ENCODE measurements at regions not wholly inside any gene's neighbourhood (a gene's known extent, or its start where the extent isn't known, plus 50 kb on each side); places are given as distances from the start of the nearest gene placed in this dataset.

- Histone ChIP-seq H2AFZ (ENCODE audit: low read depth, low read length, poor library complexity, severe bottlenecking) (no peak overlapping the region), H3K4me1 (ENCODE audit: control insufficient read depth in 1 of 2, insufficient read depth in 2 of 2, low read length in 2 of 2) (no peaks in the 10 kb centered on the region), H3K9me3 (ENCODE audit: control insufficient read depth in 1 of 2, insufficient read depth in 1 of 2, low read depth in 1 of 2, low read length in 2 of 2) (no peaks in the 10 kb centered on the region; a peak in 1 of 4 replicates), H3K9ac (ENCODE audit: low read length) (no peak overlapping the region), H3K36me3 (ENCODE audit: control insufficient read depth in 1 of 2, insufficient read depth in 2 of 2, low read length in 2 of 2) (no peaks in the 10 kb centered on the region), H3K27ac (ENCODE audit: low read depth, low read length) (no peak overlapping the region), H4K20me1 (ENCODE audit: insufficient read depth) (no peaks in the 10 kb centered on the region), H3K79me2 (ENCODE audit: insufficient read depth, low read length) (no peaks in the 10 kb centered on the region), H3K4me2 (ENCODE audit: low read length) (no peak overlapping the region), H3K27me3 (ENCODE audit: insufficient read depth, low read length) (no peaks in the 10 kb centered on the region), H3K4me3 (replicated peaks in 1 of 2; ENCODE audit: low read depth in 1 of 2, low read length in 2 of 2) (no peak overlapping the region), H3K9me2 (ENCODE audit: insufficient read depth) (no peaks in the 10 kb centered on the region)
- POLR2A ChIA-PET: no interaction called here
- CTCF ChIA-PET: no interaction called here
- BruUV-seq (replicated peaks): no TSS peak
- ATAC-seq (no peak), DNase-seq (ENCODE audit: low read depth, low spot score) (no peak)
- TF ChIP-seq YY1 (IDR thresholded peaks at IDR 0.05; ENCODE audit: extremely low read depth, insufficient replicate concordance, low read depth, low read length) (no peak), REST (IDR thresholded peaks at IDR 0.05; ENCODE audit: low read depth) (peak; percentile 43), RAD21 (IDR thresholded peaks at IDR 0.05; ENCODE audit: low read depth) (no peak), POLR2AphosphoS5 (IDR thresholded peaks at IDR 0.05; ENCODE audit: low read depth, low read length) (no peak)
- intact Hi-C loops (cut with micrococcal nuclease): no loop called here
- RAD21 ChIA-PET (ENCODE audit: low non-redundant PET in 1 of 2, low total read pairs in 2 of 2, uncharacterized antibody in 2 of 2, unreplicated experiment in 2 of 2): no interaction called here
These were observed 244.0 kb downstream of the TMEM114 start for GRCh38 chr16:8346294-8346693.

- intact Hi-C loops (cut with micrococcal nuclease): no loop called here
- Histone ChIP-seq H3K27ac (ENCODE audit: low read depth, low read length) (no peak overlapping the region), H4K20me1 (ENCODE audit: insufficient read depth) (no peaks in the 10 kb centered on the region), H2AFZ (ENCODE audit: low read depth, low read length, poor library complexity, severe bottlenecking) (no peak overlapping the region), H3K27me3 (ENCODE audit: insufficient read depth, low read length) (no peaks in the 10 kb centered on the region), H3K36me3 (ENCODE audit: control insufficient read depth in 1 of 2, insufficient read depth in 2 of 2, low read length in 2 of 2) (no peaks in the 10 kb centered on the region), H3K9me3 (ENCODE audit: control insufficient read depth in 1 of 2, insufficient read depth in 1 of 2, low read depth in 1 of 2, low read length in 2 of 2) (no peaks in the 10 kb centered on the region; a peak in 1 of 4 replicates), H3K4me3 (replicated peaks in 1 of 2; ENCODE audit: low read depth in 1 of 2, low read length in 2 of 2) (no peak overlapping the region), H3K9ac (ENCODE audit: low read length) (no peak overlapping the region), H3K4me1 (ENCODE audit: control insufficient read depth in 1 of 2, insufficient read depth in 2 of 2, low read length in 2 of 2) (no peaks in the 10 kb centered on the region), H3K79me2 (ENCODE audit: insufficient read depth, low read length) (no peaks in the 10 kb centered on the region), H3K4me2 (ENCODE audit: low read length) (no peak overlapping the region), H3K9me2 (ENCODE audit: insufficient read depth) (no peaks in the 10 kb centered on the region)
- DNase-seq (ENCODE audit: low read depth, low spot score) (no peak), ATAC-seq (no peak)
- no TSS peak for BruUV-seq (replicated peaks)
- POLR2A ChIA-PET: no interaction called here
- CTCF ChIA-PET: no interaction called here
- RAD21 ChIA-PET (ENCODE audit: low non-redundant PET in 1 of 2, low total read pairs in 2 of 2, uncharacterized antibody in 2 of 2, unreplicated experiment in 2 of 2): no interaction called here
- no peak for TF ChIP-seq ZBTB33 (IDR thresholded peaks at IDR 0.05; ENCODE audit: extremely low read depth, insufficient replicate concordance, low read length)
- no peak for TF ChIP-seq TCF7L2 (IDR thresholded peaks at IDR 0.05; ENCODE audit: borderline replicate concordance, extremely low read depth, insufficient read depth, insufficient read length)
- no peak for TF ChIP-seq SIN3A (IDR thresholded peaks at IDR 0.05; ENCODE audit: low read depth)
- TF ChIP-seq EGR1 (IDR thresholded peaks at IDR 0.05; ENCODE audit: low read depth): no peak
- no peak for TF ChIP-seq ZNF274 (IDR thresholded peaks at IDR 0.05; ENCODE audit: low read depth, low read length)
- TF ChIP-seq CEBPB (IDR thresholded peaks at IDR 0.05; ENCODE audit: low read depth): no peak
- TF ChIP-seq POLR2A (IDR thresholded peaks at IDR 0.05; ENCODE audit: borderline replicate concordance, extremely low read depth, insufficient read depth, insufficient read length): no peak
- TF ChIP-seq CBX3 (IDR thresholded peaks at IDR 0.05; ENCODE audit: low read depth): no peak
- TF ChIP-seq EZH2phosphoT487 (IDR thresholded peaks at IDR 0.05; ENCODE audit: borderline replicate concordance): no peak
- no peak for TF ChIP-seq SRF (IDR thresholded peaks at IDR 0.05; ENCODE audit: low read depth)
- TF ChIP-seq ELF1 (IDR thresholded peaks at IDR 0.05; ENCODE audit: borderline replicate concordance, low read depth): no peak
- TF ChIP-seq ZFX (IDR thresholded peaks at IDR 0.05): no peak
- TF ChIP-seq ATF3 (IDR thresholded peaks at IDR 0.05): no peak
- no peak for TF ChIP-seq POLR2AphosphoS5 (IDR thresholded peaks at IDR 0.05; ENCODE audit: low read depth, low read length)
- no peak for TF ChIP-seq EZH2 (IDR thresholded peaks at IDR 0.05)
These were observed 248.0 kb downstream of the TMEM114 start for GRCh38 chr16:8342276-8342675.

All from HCT116 (cell line).